Trophoblast cell (in vitro differentiated cells and primary cell): ENCODE measurements at regions not wholly inside any gene's neighbourhood (a gene's known extent, or its start where the extent isn't known, plus 50 kb on each side); places are given as distances from the start of the nearest gene placed in this dataset.

Experiments used
- DNase-seq, 2 donors: peaks; one replicate each; pipeline ENCODE4 v3.0.0-alpha.2; 2016
- H2AFZ ChIP-seq: 2 replicates; pipeline ENCODE4 v1.6.1; 2013; ENCODE audit warnings: low read length, moderate library complexity, mild to moderate bottlenecking; ENCODE audit not compliant: insufficient read depth, poor library complexity
- H2AK5ac ChIP-seq: 2 replicates; pipeline ENCODE4 v1.6.1; 2013; ENCODE audit warnings: mild to moderate bottlenecking, low read length
- H2BK120ac ChIP-seq: 2 replicates; pipeline ENCODE4 v1.6.1; 2013; ENCODE audit warnings: low read length, mild to moderate bottlenecking, moderate library complexity; ENCODE audit not compliant: insufficient read depth, poor library complexity
- H2BK12ac ChIP-seq: 2 replicates; pipeline ENCODE4 v1.6.1; 2013; ENCODE audit warnings: mild to moderate bottlenecking, low read length, moderate library complexity
- H2BK5ac ChIP-seq: 2 replicates; pipeline ENCODE4 v1.6.1; 2013; ENCODE audit warnings: low read length, low read depth, moderate library complexity, mild to moderate bottlenecking; ENCODE audit not compliant: poor library complexity
- H3K14ac ChIP-seq: 2 replicates; pipeline ENCODE4 v1.6.1; 2013; ENCODE audit warnings: mild to moderate bottlenecking, low read length
- H3K18ac ChIP-seq: 2 replicates; pipeline ENCODE4 v1.6.1; 2013; ENCODE audit warnings: mild to moderate bottlenecking, low read length
- H3K23ac ChIP-seq: 2 replicates; pipeline ENCODE4 v1.6.1; 2013; ENCODE audit warnings: low read length
- H3K27ac ChIP-seq: 2 replicates; pipeline ENCODE4 v1.5.1; 2013; ENCODE audit warnings: low read depth, mild to moderate bottlenecking, inconsistent platforms, low read length, moderate library complexity
- H3K27me3 ChIP-seq: 2 replicates; pipeline ENCODE4 v1.6.1; 2013; ENCODE audit warnings: inconsistent platforms, mild to moderate bottlenecking, low read length, moderate library complexity; ENCODE audit not compliant: insufficient read depth
- H3K36me3 ChIP-seq, 2 experiments: 1 replicate in 1 of 2; 2 replicates in 1 of 2; pipeline ENCODE4 v1.6.1; 2013; ENCODE audit warnings: low read length in 2 of 2, mild to moderate bottlenecking in 2 of 2, moderate library complexity in 1 of 2; ENCODE audit not compliant: insufficient read depth in 2 of 2, control insufficient read depth in 1 of 2
- H3K4ac ChIP-seq: 2 replicates; pipeline ENCODE4 v1.6.1; 2013; ENCODE audit warnings: low read depth, mild to moderate bottlenecking, low read length, moderate library complexity
- H3K4me1 ChIP-seq, 2 experiments: 1 replicate in 1 of 2; 2 replicates in 1 of 2; pipeline ENCODE4 v1.6.1; 2013; ENCODE audit warnings: low read length in 2 of 2, mild to moderate bottlenecking in 2 of 2, moderate library complexity in 1 of 2; ENCODE audit not compliant: insufficient read depth in 2 of 2, control insufficient read depth in 1 of 2
- H3K4me2 ChIP-seq: 2 replicates; pipeline ENCODE4 v1.6.1; 2013; ENCODE audit warnings: inconsistent platforms, mild to moderate bottlenecking, low read length, moderate library complexity
- H3K4me3 ChIP-seq: 2 replicates; pipeline ENCODE4 v1.5.1; 2013; ENCODE audit warnings: mild to moderate bottlenecking, low read depth, low read length, inconsistent platforms
- H3K79me1 ChIP-seq: one replicate; pipeline ENCODE4 v1.6.1; 2013; ENCODE audit warnings: low read length
- H3K79me2 ChIP-seq: 2 replicates; pipeline ENCODE4 v1.6.1; 2013; ENCODE audit warnings: low read length, mild to moderate bottlenecking; ENCODE audit not compliant: control insufficient read depth, insufficient read depth, poor library complexity
- H3K9ac ChIP-seq: 2 replicates; pipeline ENCODE4 v1.6.1; 2013; ENCODE audit warnings: mild to moderate bottlenecking, low read length
- H3K9me3 ChIP-seq: 2 replicates; pipeline ENCODE4 v1.6.1; 2013; ENCODE audit warnings: low read depth, mild to moderate bottlenecking, control low read depth, inconsistent platforms, low read length; ENCODE audit not compliant: insufficient read depth
- H4K12ac ChIP-seq: 2 replicates; pipeline ENCODE4 v1.6.1; 2013; ENCODE audit warnings: low read depth, mild to moderate bottlenecking, low read length, moderate library complexity
- H4K8ac ChIP-seq: 2 replicates; pipeline ENCODE4 v1.6.1; 2013; ENCODE audit warnings: low read depth, mild to moderate bottlenecking, low read length, moderate library complexity
- H4K91ac ChIP-seq: one replicate; pipeline ENCODE4 v1.6.1; 2013; ENCODE audit warnings: low read depth, mild to moderate bottlenecking, low read length, moderate library complexity
- WGBS: extraction: QIAGEN DNeasy Blood & Tissue Kit; methylation state at CpG from one replicate; pipeline ENCODE4 v1.1.7; 2013; ENCODE audit warnings: missing lambda C conversion rate; ENCODE audit not compliant: insufficient read length, insufficient coverage; ENCODE audit errors: extremely low coverage; 5-methylcytosine and 5-hydroxymethylcytosine counted together

GRCh38 chr20:12223057-12223456, 305.4 kb downstream of the BTBD3 start:
- H3K79me1 ChIP-seq = no peaks in the 10 kb centered on the region
- H4K12ac ChIP-seq = no peak overlapping the region
- H2AK5ac ChIP-seq = no peak overlapping the region
- H2BK5ac ChIP-seq = no peak overlapping the region
- no peak overlapping the region for H2BK120ac ChIP-seq
- H3K4me3 ChIP-seq = no peak overlapping the region
- H3K27me3 ChIP-seq = no peaks in the 10 kb centered on the region
- no peak overlapping the region for H3K4ac ChIP-seq
- no peak overlapping the region for H3K23ac ChIP-seq
- H3K9ac ChIP-seq = no peak overlapping the region
- no peak overlapping the region for H2AFZ ChIP-seq
- H4K8ac ChIP-seq = no peak overlapping the region
- H3K36me3 ChIP-seq = no peaks in the 10 kb centered on the region
- no peak overlapping the region for H3K14ac ChIP-seq
- no CpG with 5 or more reads among the region's 2 CpGs for WGBS
- H3K9me3 ChIP-seq = no peaks in the 10 kb centered on the region
- H3K4me2 ChIP-seq = no peak overlapping the region
- no peak overlapping the region for H3K27ac ChIP-seq
- H2BK12ac ChIP-seq = no peak overlapping the region
- no peak overlapping the region for H3K18ac ChIP-seq
- no peaks in the 10 kb centered on the region for H3K79me2 ChIP-seq
- DNase-seq = no peak
- H3K4me1 ChIP-seq = no peaks in the 10 kb centered on the region
- no peak overlapping the region for H4K91ac ChIP-seq

- no peak overlapping the region for H3K14ac ChIP-seq
- H3K4me1 ChIP-seq = no peaks in the 10 kb centered on the region
- no peak overlapping the region for H3K4me3 ChIP-seq
- no peak overlapping the region for H2AK5ac ChIP-seq
- no peak overlapping the region for H3K23ac ChIP-seq
- no peak overlapping the region for H3K4me2 ChIP-seq
- no peak overlapping the region for H4K91ac ChIP-seq
- H3K4ac ChIP-seq = no peak overlapping the region
- no peaks in the 10 kb centered on the region for H3K27me3 ChIP-seq
- WGBS = no CpG with 5 or more reads among the region's 1 CpG
- no peak overlapping the region for H2BK5ac ChIP-seq
- H3K79me1 ChIP-seq = no peaks in the 10 kb centered on the region
- H3K18ac ChIP-seq = no peak overlapping the region
- no peaks in the 10 kb centered on the region for H3K79me2 ChIP-seq
- H2BK120ac ChIP-seq = no peak overlapping the region
- H2AFZ ChIP-seq = no peak overlapping the region
- no peak overlapping the region for H2BK12ac ChIP-seq
- no peaks in the 10 kb centered on the region for H3K36me3 ChIP-seq
- no peak overlapping the region for H3K9ac ChIP-seq
- H3K9me3 ChIP-seq = no peaks in the 10 kb centered on the region
- H4K12ac ChIP-seq = no peak overlapping the region
- DNase-seq = no peak
- no peak overlapping the region for H4K8ac ChIP-seq
- no peak overlapping the region for H3K27ac ChIP-seq
Observed at GRCh38 chr20:12225898-12226297, 308.2 kb downstream of the BTBD3 start.

GRCh38 chr20:12229891-12230290, 312.2 kb downstream of the BTBD3 start:
- Histone ChIP-seq H3K14ac (no peak overlapping the region), H3K36me3 (no peaks in the 10 kb centered on the region), H2AFZ (no peak overlapping the region), H3K79me1 (no peaks in the 10 kb centered on the region), H2AK5ac (no peak overlapping the region), H3K23ac (no peak overlapping the region), H3K79me2 (no peaks in the 10 kb centered on the region), H4K12ac (no peak overlapping the region), H3K18ac (no peak overlapping the region), H3K27ac (no peak overlapping the region), H3K27me3 (no peaks in the 10 kb centered on the region), H3K4me3 (no peak overlapping the region), H4K91ac (no peak overlapping the region), H2BK12ac (no peak overlapping the region), H3K4ac (no peak overlapping the region), H4K8ac (no peak overlapping the region), H3K4me2 (no peak overlapping the region), H2BK5ac (no peak overlapping the region), H3K4me1 (no peaks in the 10 kb centered on the region), H3K9ac (no peak overlapping the region), H3K9me3 (no peaks in the 10 kb centered on the region), H2BK120ac (no peak overlapping the region)
- DNase-seq = no peak

GRCh38 chr20:12237772-12238171, 320.1 kb downstream of the BTBD3 start:
- no peak overlapping the region for H3K23ac ChIP-seq
- peak in 1 of 2 donors; percentile 2 for DNase-seq
- H2BK5ac ChIP-seq = no peak overlapping the region
- WGBS = no CpG with 5 or more reads among the region's 6 CpGs
- H3K14ac ChIP-seq = no peak overlapping the region
- H3K9ac ChIP-seq = no peak overlapping the region
- no peak overlapping the region for H3K18ac ChIP-seq
- H3K79me1 ChIP-seq = no peaks in the 10 kb centered on the region
- no peaks in the 10 kb centered on the region for H3K27me3 ChIP-seq
- no peak overlapping the region for H2AK5ac ChIP-seq
- no peak overlapping the region for H4K8ac ChIP-seq
- H4K12ac ChIP-seq = no peak overlapping the region
- no peaks in the 10 kb centered on the region for H3K9me3 ChIP-seq
- no peaks in the 10 kb centered on the region for H3K36me3 ChIP-seq
- no peak overlapping the region for H2BK120ac ChIP-seq
- H3K4me2 ChIP-seq = no peak overlapping the region
- H2AFZ ChIP-seq = no peak overlapping the region
- no peaks in the 10 kb centered on the region for H3K4me1 ChIP-seq
- no peak overlapping the region for H2BK12ac ChIP-seq
- no peaks in the 10 kb centered on the region for H3K79me2 ChIP-seq
- no peak overlapping the region for H3K4me3 ChIP-seq
- no peak overlapping the region for H4K91ac ChIP-seq
- no peak overlapping the region for H3K4ac ChIP-seq
- H3K27ac ChIP-seq = no peak overlapping the region
